ENCODE measurements at regions not wholly inside any gene's neighbourhood (a gene's known extent, or its start where the extent isn't known, plus 50 kb on each side); places are given as distances from the start of the nearest gene placed in this dataset.

DNA sequence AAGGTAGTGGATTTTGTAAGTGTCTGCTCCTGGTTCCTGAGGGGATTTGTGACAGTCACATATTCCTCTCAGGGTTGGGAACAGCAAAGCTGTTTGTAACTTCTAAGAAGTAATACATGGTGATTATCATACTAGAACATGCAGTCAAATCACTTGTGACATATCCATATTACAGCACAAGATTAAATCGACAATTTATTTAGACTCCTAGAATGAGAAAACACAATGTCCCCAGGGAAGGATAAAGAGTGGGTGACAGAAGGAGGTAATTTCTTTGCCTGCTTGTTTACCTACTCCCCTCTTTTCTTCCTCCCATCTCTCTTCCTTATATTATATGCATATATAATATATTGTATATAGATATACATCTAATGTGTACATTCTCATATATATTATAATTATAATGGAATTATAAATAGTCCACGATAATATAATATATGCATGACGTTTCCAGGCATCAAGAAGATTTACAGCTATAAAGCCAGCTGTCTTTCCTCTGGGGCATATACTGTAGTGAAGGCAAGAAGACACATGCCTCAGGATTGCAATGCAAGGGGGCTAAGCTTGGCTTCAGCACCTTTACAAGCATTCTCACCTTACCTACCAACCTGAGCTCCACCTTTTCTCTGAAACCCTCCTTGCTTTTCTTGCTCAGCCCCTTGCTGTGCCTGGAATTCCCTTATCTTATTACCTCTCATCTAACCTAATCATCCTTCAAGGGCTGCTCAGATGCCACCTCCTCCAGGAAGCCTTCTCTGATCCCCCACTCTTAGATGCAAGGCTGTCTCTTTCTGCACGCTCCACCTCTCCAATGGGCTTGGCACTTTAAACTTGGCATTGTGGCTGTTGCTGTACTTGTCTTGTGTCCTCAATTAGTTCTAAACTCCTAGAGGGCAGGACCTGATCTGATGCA is 73.1 kb upstream of the PIAS1 start:
- POLR2A ChIA-PET, result no interaction called here
- Mint-ChIP-seq H3K4me3 (peak overlapping the region in 1 of 10 donors; percentile 26), H3K9me3 (peaks cover 0 to 7% (median 2%) of the 10 kb centered on the region in 9 donors), H3K4me1 (no peaks in the 10 kb centered on the region), H3K27me3 (peaks cover 0 to 1% (median 0%) of the 10 kb centered on the region in 5 donors), H3K36me3 (peaks cover 0 to 8% (median 3%) of the 10 kb centered on the region in 3 donors), H3K27ac (no peak overlapping the region)
- DNase-seq (no peak), ATAC-seq (no peak)

DNA sequence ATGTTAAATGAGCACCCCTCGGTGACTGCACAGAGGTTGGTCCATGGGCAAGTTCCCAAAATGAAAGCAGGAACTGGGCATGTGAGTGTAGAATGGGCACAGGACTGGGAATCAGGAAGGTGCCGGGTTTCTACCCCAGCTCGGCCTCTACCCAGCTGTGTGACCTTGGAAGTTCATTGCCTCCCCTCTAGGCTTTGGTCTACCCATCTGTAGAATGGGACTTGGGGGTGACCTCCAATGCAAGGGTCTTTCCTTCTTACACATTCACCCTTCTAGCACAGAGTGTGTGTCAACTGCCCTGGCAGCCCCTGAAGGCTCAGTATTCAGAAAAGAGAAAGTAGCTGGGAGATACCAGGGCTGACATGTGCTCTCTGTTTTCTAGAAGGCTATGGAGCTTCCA is 72.3 kb upstream of the PIAS1 start:
- Mint-ChIP-seq H3K36me3 (peaks cover 0 to 8% (median 3%) of the 10 kb centered on the region in 3 donors), H3K27ac (no peak overlapping the region), H3K9me3 (peaks cover 0 to 7% (median 2%) of the 10 kb centered on the region in 9 donors), H3K4me3 (no peak overlapping the region), H3K4me1 (no peaks in the 10 kb centered on the region), H3K27me3 (peaks cover 0 to 1% (median 0%) of the 10 kb centered on the region in 5 donors)
- POLR2A ChIA-PET, result interaction anchor here (0.7 kb wide), 1 partner anchor 11 kb away, joined by 3 read pairs; no protein-coding TSS in a partner anchor
- no peak for DNase-seq
- ATAC-seq, result no peak

DNA sequence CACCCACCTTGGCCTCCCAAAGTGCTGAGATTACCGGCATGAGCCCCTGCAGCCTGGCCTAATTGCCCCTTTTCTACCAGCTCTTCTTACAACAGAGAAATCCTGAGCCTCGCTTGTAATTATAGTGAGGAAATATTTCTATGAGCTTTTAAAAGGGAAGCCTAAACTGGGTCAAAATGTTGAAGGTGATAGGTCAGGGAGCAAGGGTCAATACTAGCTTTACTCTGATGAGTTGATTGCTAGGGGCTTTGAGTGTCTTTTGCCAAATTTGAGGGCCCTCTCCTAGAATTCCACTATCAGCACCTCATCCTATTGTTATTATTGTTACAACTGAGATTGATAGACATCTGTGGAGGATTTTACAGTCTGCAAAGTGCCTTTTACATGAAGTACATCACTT is 62.4 kb upstream of the PIAS1 start:
- Mint-ChIP-seq H3K27me3 (peaks cover 0 to 6% (median 2%) of the 10 kb centered on the region in 5 donors), H3K9me3 (no peaks in the 10 kb centered on the region), H3K4me1 (no peaks in the 10 kb centered on the region), H3K4me3 (no peak overlapping the region), H3K27ac (no peak overlapping the region), H3K36me3 (no peaks in the 10 kb centered on the region)
- DNase-seq (no peak), ATAC-seq (no peak)
- POLR2A ChIA-PET, result interaction anchor here (0.7 kb wide), 1 partner anchor 27 kb away, joined by 3 read pairs; no protein-coding TSS in a partner anchor

DNA sequence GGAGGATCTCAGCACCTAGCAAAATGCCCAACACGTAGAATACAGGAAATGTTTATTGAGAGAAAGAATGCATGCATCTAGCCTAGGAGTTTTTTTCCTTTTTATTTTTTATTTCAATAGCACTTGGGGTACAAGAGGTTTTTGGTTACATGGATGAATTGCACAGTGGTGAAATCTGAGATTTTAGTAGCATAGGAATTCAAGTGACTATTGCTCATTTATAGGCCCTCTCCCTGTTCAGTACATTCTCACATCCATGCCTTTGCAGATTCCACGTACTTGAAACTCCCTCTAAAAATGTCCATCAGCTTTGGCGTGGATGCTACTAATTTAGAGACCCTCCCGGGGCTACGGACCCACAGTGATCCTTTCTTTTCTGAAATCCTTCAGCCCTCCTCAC is 61.7 kb upstream of the PIAS1 start:
- no peaks in the 10 kb centered on the region for H3K4me1 Mint-ChIP-seq
- no peak overlapping the region for H3K4me3 Mint-ChIP-seq
- no peaks in the 10 kb centered on the region for H3K36me3 Mint-ChIP-seq
- H3K9me3 Mint-ChIP-seq, result no peaks in the 10 kb centered on the region
- ATAC-seq (no peak), DNase-seq (no peak)
- H3K27ac Mint-ChIP-seq, result no peak overlapping the region
- POLR2A ChIA-PET, result interaction anchor here (0.6 kb wide), 1 partner anchor 10 kb away, joined by 3 read pairs; no protein-coding TSS in a partner anchor
- H3K27me3 Mint-ChIP-seq, result peaks cover 0 to 6% (median under 1%) of the 10 kb centered on the region in 5 donors

DNA sequence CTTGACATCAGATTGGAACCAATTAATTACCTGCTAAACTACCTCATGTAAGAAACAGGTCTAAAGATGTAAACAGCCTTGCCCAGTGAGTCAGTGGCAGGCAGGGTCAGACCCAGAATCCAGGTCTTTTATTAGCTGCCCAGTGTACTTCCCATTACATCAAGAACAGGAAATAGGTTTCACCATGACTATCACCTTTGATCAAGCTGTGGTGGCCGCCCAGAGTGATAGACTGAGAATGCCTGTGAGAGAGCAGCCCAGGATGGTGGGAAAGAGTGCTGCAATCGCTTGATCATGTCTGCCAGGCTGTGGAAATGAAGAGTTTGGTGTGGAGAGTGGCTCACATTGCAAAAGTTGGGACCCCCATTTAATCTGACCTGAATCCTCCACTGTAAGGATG is 61.3 kb upstream of the PIAS1 start:
- H3K27me3 Mint-ChIP-seq, result peaks cover 0 to 6% (median 0%) of the 10 kb centered on the region in 5 donors
- POLR2A ChIA-PET, result interaction anchor here (0.6 kb wide), 1 partner anchor 11 kb away, joined by 3 read pairs; no protein-coding TSS in a partner anchor
- H3K9me3 Mint-ChIP-seq, result no peaks in the 10 kb centered on the region
- no peak overlapping the region for H3K27ac Mint-ChIP-seq
- ATAC-seq (no peak), DNase-seq (no peak)
- H3K36me3 Mint-ChIP-seq, result no peaks in the 10 kb centered on the region
- no peak overlapping the region for H3K4me3 Mint-ChIP-seq
- H3K4me1 Mint-ChIP-seq, result no peaks in the 10 kb centered on the region

DNA sequence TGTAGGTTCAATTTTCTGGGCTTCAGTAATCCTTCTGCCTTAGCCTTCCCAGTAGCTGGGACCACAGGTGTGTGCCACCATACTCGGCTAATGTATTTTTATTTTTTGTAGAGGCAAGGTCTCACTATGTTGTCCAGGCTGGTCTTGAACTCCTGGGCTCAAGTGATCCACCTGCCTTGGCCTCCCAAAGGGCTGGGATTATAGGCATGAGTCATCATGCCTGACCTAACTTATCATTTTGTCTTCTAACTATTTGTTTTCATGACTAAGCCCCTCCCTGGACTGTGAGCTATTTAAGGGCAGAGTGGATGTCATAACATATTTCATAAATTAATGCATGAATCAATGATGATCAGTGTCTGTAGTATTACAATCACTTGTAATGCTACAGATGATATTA is 56.1 kb upstream of the PIAS1 start:
- Mint-ChIP-seq H3K27ac (no peak overlapping the region), H3K4me1 (no peaks in the 10 kb centered on the region), H3K36me3 (no peaks in the 10 kb centered on the region), H3K4me3 (no peak overlapping the region), H3K27me3 (peaks cover 0 to 3% (median 0%) of the 10 kb centered on the region in 5 donors), H3K9me3 (no peaks in the 10 kb centered on the region)
- ATAC-seq, result no peak
- DNase-seq, result no peak
- POLR2A ChIA-PET, result no interaction called here

DNA sequence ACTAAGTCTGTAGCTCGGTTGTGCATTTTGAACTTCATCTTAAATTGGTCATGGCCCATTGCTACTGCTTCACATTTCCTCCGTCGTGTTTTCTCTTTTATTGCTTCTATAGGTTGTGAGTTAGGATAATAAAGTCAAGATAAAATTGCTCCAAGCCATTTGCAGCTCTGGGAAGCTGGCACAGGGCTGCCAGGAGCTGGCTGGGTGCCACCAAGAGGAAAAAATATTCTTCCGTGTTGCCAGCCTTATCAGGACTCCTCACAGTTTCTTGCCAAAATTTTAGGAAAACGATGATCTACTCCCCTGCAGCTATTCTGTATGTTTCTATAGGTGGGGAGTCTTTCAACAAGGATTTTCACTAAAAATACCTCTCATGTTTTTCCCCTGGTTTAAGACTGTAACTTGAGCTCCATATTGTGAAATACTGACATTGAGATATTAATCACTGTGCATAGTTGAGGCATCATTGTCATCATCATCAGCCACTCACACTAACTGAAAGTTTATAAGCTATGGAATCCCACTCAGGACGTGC is 55.4 kb upstream of the PIAS1 start:
- ATAC-seq, result no peak
- H3K36me3 Mint-ChIP-seq, result no peaks in the 10 kb centered on the region
- no peak overlapping the region for H3K4me3 Mint-ChIP-seq
- H3K4me1 Mint-ChIP-seq, result no peaks in the 10 kb centered on the region
- H3K9me3 Mint-ChIP-seq, result no peaks in the 10 kb centered on the region
- peaks cover 0 to 3% (median 0%) of the 10 kb centered on the region in 5 donors for H3K27me3 Mint-ChIP-seq
- no peak overlapping the region for H3K27ac Mint-ChIP-seq
- no peak for DNase-seq
- POLR2A ChIA-PET, result no interaction called here

DNA sequence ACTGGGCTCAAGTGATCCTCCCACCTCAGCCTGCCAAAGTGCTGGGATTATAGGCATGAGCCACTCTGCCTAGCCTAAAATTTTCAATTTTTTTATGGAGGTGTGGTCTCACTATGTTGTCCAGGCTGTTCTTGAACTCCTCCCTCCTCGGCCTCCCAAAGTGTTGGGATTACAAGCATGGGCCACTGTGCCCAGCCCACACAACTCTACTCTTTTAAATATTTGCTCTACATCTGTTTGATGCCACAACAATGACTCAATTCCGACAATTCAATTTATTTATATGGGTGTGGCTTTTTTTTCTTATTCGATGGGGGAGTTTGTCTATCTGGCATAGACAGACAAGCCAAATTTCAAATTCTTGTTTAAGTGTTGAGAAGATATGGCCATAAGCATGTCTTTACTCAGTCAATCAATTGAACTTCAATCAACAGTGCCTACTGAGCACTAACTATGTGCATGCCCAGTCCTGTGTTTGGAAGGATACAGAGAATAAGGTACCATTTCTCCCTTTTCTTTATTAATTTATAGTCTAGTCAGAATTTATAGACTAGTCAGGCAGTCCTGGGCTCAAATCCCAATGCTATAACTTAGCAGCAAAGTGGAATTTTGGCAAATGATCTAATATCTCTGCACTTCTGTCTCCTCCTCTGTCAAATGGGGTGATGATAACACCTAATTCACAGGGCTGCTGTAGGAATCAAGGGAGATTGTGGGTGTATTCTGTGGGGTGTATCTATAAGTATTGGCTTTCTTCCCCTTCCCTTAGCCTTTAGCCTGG is 54.6 kb upstream of the PIAS1 start:
- POLR2A ChIA-PET, result no interaction called here
- H3K27ac Mint-ChIP-seq, result no peak overlapping the region
- H3K9me3 Mint-ChIP-seq, result no peaks in the 10 kb centered on the region
- H3K36me3 Mint-ChIP-seq, result no peaks in the 10 kb centered on the region
- peaks cover 0 to 3% (median 0%) of the 10 kb centered on the region in 5 donors for H3K27me3 Mint-ChIP-seq
- H3K4me1 Mint-ChIP-seq, result no peaks in the 10 kb centered on the region
- ATAC-seq (no peak), DNase-seq (no peak)
- no peak overlapping the region for H3K4me3 Mint-ChIP-seq

DNA sequence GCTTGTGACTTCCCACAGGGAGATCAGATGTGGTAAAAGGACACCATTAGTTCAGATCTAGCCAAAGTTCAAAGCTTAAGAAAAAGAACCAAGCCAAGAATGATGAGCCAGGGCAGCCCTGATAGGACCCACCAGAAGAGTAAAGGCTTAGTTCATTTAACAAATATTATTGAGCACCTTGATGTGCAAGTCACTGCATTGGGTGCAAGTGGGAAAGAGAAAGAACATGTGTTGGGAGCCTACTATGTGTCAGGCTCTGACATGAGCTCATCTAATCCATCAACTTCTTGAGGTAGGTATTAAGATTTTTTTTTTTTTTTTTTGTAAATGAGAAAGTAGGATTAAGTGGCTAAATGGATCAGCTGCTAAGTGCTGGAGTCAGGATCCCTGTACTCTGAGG is 53.4 kb upstream of the PIAS1 start:
- ATAC-seq, result no peak
- Mint-ChIP-seq H3K9me3 (peaks cover 0 to 2% (median 0%) of the 10 kb centered on the region in 9 donors), H3K4me1 (no peaks in the 10 kb centered on the region), H3K4me3 (no peak overlapping the region), H3K36me3 (no peaks in the 10 kb centered on the region), H3K27me3 (peaks cover 0 to 3% (median 0%) of the 10 kb centered on the region in 5 donors), H3K27ac (no peak overlapping the region)
- DNase-seq, result no peak
- POLR2A ChIA-PET, result no interaction called here

DNA sequence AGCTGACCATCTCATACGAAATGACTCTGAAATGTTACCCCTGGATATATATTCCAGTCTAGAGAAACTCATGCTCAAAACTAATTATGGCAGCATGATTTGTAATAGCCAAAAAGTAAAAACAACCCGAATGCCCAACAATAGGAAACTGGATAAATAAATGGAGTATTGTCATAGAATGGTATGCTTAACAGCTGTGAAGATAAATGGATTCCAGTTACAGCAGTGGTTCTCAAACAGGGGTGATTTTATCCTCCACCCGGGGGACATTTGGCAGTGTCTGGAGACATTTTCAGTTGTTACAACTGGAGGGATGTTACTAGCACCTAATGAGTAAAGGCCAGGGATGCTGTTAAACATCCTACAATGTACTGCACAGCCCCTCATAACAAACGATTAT is 52.3 kb upstream of the PIAS1 start:
- peaks cover 0 to 3% (median 0%) of the 10 kb centered on the region in 5 donors for H3K27me3 Mint-ChIP-seq
- DNase-seq (no peak), ATAC-seq (no peak)
- POLR2A ChIA-PET, result no interaction called here
- H3K27ac Mint-ChIP-seq, result no peak overlapping the region
- no peaks in the 10 kb centered on the region for H3K4me1 Mint-ChIP-seq
- peaks cover 0 to 4% (median 0%) of the 10 kb centered on the region in 3 donors for H3K36me3 Mint-ChIP-seq
- no peak overlapping the region for H3K4me3 Mint-ChIP-seq
- peaks cover 0 to 10% (median 3%) of the 10 kb centered on the region in 9 donors for H3K9me3 Mint-ChIP-seq

DNA sequence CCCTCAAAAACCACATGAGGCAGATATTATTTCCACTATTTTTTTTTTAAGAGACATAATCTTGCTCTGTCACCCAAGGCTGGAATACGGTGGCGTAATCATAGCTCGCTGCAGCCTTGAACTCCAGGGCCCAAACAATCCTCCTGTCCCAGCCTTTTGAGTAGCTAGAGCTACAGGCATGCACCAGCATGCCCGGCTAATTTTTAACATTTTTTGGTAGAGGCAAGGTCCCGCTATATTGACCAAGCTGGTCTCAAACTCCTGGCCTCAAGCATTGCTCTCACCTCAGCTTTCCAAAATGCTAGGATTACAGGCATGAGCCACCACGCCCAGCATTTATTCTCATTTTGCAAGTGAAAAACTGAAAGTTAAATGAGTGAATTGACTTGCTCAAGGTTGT is 50.8 kb upstream of the PIAS1 start:
- no peak overlapping the region for H3K27ac Mint-ChIP-seq
- peaks cover 0 to 7% (median 2%) of the 10 kb centered on the region in 5 donors for H3K27me3 Mint-ChIP-seq
- POLR2A ChIA-PET, result no interaction called here

More for the DNA sequence above, 50.8 kb upstream of the PIAS1 start:
- no peak overlapping the region for H3K4me3 Mint-ChIP-seq
- no peak for ATAC-seq
- H3K9me3 Mint-ChIP-seq, result peaks cover 7 to 24% (median 16%) of the 10 kb centered on the region in 9 donors
- no peaks in the 10 kb centered on the region for H3K4me1 Mint-ChIP-seq
- no peak for DNase-seq
- peaks cover 0 to 19% (median 11%) of the 10 kb centered on the region in 3 donors for H3K36me3 Mint-ChIP-seq

All from naive thymus-derived CD8-positive, alpha-beta T cell (primary cell).